Daoy (cell line): ENCODE measurements at regions not wholly inside any gene's neighbourhood (a gene's known extent, or its start where the extent isn't known, plus 50 kb on each side); places are given as distances from the start of the nearest gene placed in this dataset.

Experiments used
- DNase-seq: peaks from one replicate; pipeline ENCODE4 v3.0.0-alpha.2; 2015; ENCODE audit warnings: low read depth

DNA sequence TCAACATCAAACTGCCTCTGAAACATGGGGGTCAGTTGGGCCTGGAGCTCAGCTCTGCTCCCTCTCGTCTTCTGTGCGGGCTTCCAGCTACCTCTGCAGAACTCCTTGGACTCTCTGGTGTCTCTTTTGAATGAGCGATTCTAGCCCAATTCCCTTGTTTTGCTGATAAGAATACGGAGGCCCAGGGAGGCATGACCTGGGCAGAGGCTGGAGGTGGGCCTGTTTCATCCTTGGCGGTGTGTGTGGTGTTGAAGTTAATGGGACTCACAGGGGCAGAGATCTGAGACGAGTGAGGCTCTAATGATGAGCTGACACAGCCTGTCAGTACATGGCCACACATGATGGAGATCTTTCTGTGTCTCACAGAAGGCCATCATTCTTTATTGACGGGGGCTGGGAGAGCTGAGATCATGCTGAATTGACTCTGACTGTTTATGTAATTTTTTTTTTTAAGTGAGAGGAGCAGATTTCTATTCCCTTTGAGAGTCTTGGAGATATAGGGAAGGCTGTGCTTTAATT lies 134.5 kb downstream of the URB2 start:
- DNase-seq: no peak

DNA sequence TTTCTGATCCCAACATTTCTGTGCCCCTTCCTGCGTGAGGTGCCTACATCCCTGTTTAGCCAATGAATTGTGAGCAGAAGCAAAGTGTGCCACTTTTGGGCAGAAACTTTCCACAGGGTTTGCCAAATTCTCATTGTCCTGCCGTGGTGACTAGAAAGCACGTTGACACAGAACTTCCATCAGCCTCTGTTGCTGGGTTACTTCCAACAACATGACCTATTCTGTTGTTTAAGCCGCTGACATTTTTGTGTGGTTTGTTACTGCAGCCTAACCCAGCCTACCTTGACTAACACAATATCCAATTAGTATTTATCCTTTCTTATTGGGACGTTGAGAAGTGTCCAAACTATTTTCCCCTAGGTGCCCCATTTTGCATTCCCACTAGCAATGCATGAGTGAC lies 136.8 kb downstream of the URB2 start:
- no peak for DNase-seq

DNA sequence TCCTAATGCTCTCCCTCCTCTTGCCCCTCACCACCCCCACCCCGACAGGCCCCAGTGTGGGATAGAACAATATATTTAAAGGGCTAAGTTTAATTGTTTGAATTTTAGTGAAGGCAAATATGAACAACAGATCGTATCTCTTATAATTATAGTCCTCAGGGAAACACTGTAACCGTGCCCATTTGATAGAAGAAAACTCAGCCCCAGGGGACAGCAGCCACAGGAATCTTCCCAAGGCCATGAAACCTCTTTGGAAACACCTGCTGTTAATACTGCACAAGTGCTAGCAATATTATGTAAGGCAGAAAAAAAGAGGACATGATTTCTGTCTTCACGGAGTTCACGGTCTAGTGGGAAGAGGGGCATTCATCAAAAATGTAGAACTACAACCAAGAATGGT lies 142.2 kb downstream of the URB2 start:
- DNase-seq: no peak

DNA sequence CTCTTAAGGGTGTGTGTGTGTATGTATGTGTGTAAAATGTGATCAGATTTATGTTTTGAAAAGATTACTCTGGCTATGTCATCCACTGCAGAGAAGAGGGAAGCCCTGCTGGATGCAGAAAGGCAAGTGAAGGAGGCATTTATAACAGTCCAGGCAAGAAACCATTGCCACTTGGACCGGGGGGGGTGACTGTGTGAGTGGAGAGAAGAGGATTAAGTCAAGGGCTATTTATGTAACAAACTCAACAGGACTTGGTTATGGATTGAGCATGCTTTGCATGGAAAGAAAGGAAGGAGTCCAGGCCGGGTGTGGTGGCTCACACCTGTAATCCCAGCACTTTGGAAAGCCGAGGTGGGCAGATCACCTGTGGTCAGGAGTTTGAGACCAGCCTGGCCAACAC lies 143.0 kb downstream of the URB2 start:
- no peak for DNase-seq

DNA sequence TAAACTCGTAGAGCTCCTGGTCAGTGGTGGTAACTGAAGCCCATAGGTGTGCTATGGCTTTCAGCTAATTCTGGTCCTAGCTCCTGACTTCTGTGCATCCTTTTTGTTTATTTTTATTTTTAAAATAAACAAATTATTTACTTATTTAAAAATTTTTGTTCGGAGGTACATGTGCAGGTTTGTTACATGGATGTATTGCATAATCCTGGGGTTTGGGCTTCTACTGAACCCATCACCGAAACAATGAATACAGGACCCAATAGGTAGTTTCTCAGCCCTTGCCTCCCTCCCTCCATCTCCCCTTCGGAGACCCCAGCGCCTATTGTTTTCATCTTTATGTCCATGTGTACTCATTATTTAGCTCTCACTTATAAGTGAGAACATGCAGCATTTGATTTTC lies 143.8 kb downstream of the URB2 start:
- DNase-seq: no peak

DNA sequence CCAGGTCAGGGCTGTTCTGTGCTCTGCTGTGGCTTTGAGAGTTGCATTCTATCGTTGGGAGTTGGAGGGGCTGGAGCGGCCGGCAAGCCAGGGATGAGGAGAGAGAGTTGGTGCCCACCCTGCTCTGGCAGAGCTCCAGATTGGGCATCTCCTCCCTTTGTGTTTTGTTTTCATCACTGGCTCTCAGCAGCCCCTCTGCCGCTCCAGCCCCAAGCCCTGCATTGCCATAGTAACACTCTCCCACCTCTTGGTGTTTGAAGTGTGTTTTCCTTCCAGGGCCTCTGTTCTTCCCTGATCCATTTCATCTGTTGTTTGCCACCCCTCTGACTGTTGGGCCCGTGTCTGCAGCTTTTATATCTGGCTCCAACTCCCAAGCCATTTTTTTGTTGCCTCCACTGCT lies 152.7 kb downstream of the URB2 start:
- DNase-seq: no peak

DNA sequence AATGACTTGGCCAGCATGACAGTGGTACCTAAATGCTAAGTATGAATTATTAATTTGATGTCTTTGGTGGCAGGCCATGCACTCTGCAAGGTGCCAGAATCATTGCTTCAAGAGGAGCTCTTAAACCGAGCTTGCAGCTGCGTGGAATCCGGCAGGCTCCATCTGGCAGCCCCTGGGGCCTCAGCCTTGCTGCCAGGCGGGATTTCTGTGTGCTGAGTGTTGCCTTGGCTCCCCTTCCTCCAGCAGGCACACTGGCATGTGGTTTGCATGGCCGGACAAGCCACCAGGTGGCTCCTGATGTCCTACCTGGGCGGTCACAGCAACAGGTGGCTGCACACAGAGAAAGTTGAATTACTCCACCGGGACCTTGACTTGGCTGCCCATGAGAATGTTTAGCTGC lies 155.4 kb downstream of the URB2 start:
- no peak for DNase-seq

DNA sequence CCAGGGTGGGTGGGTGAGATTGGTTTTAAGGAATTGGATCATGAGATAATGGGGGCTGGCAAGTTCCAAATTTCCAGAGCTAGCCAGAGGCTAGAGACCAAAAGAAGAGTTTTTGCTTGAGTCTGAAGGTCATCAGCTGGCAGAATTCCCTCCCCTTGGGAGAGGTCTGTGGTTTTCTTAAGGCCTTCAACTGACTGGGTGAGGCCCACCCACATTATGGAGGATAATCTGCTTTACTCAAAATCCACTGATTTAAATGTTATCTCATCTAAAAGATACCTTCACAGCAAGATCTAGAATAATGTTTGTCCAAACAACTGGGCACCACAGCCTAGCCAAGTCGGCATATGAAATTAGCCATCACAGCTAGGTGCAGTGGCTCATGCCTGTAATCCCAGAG lies 156.4 kb downstream of the URB2 start:
- no peak for DNase-seq

DNA sequence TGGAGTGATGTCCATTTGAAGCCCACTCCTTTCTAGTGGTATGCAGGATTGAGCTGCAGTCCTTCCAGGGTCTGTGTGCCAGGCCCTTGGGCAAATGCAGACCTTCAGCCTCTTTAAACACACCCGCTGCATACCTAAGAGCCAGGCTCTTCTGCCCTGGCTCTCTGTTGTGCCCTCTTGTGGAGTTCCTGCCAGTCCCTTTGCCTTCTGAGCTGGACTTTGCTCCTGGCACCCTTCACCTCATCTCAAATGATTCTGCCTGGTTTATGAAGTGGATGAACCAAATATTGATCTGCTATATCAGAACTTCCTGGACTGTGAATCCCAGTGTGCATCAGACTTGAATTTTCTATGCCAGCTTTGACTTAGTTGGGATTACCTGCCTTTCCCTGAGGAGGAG lies 158.8 kb downstream of the URB2 start:
- no peak for DNase-seq

DNA sequence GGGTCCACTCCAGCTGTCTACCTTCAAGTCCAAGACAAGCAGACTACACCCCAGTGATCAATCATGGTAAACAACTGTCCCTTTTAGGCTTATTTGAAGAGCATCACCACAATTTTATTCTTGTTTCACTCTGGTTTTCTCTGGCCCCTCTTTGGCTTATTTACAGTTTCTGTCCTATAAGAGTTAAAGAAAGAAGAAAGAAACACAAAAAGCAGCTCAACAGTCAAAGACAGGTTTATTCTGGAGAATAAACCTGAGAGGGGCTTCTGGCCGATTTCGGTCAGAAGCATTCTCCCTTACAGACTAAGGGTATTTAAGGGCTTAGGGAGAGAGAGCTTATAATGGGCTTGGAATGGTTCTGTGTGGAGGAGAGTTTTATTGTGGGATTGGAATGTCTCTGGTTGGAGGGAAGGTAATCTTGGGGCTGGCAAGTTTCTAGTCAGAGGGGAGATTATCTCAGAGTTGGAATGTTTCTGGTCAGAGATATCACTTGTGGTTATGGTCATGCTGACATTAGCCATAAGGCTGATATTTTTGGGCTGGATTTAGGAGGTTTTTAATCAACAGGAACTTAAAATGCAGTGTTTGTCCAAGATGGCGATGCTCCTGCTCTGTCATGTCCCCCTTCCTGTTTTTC lies 161.0 kb downstream of the URB2 start:
- DNase-seq: no peak

DNA sequence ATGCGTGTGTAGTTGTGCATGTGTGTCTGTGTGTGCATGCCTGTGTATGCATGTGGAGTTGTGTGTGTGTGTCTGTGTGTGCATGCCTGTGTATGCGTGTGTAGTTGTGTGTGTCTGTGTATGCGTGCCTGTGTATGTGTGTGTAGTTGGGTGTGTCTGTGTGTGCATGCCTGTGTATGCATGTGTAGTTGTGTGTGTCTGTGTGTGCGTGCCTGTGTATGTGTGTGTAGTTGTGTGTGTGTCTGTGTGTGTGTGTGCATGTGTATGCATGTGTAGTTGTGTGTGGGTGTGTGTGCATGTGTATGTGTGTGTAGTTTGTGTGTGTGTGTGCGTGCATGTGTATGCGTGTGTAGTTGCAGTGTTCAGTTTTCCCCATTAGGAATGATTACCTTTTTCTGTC lies 162.0 kb downstream of the URB2 start:
- no peak for DNase-seq

DNA sequence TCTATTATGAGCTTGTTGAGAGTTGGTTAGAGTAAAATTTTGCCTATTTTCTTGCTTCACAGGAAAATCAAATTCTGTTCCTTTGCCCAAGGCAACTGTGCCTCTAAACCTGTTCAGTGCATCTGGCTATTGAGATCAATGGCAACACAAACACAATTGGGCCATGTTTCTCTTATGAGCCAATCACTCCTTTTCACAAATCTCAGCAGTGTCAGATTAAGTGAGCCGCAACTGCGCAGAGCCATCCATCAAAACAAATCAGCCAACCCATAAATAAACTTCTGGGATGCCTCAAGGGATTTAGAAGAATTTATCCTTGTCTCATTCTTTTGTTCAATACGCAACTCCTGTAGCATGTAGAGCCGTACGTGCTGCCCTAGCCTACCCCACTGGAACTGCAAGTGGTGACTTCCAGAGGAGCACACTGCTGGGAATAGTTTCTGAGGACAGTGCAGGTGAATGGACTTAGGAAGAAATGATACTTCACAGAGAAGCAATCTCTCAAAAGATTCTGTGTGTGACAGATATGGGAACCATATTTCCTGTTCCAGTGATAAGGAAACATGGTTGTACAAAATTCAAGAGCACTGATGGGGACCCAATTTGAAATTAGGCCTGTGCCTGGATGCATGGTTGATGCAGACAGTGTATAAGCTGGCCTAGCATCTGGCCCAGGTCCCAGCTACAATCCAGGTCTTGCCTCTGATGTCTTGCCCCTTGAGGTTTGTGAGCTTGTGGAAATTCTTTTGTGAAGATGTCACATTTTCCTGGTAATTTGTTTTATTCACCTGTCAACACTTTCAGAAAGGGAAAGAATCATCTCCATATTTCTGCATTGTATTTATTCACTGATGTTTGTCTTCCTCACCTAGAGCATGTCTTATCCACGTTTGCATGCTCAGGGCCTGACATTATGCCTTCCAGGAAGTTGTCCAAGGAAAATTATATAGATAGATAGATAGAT lies 166.2 kb downstream of the URB2 start:
- DNase-seq: no peak

DNA sequence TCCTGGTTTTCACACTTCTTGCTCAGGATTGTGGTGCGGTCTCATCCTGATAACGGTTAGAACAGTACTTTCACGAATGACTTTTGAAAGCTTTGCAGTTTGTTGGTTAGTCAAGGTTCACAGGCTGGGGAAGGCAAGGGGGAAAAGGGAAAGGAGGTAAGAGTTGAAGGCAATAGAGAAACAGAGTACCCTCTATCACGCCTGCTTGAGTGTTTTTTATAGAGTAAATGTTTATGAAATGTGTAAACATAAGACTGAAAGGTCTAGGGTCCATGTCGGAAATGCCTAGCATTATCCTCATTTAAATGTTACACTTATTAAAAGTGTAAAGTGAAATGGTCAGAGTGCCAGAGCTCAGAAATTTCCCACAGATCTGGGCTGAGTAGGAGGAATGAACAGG lies 167.4 kb downstream of the URB2 start:
- DNase-seq: no peak

DNA sequence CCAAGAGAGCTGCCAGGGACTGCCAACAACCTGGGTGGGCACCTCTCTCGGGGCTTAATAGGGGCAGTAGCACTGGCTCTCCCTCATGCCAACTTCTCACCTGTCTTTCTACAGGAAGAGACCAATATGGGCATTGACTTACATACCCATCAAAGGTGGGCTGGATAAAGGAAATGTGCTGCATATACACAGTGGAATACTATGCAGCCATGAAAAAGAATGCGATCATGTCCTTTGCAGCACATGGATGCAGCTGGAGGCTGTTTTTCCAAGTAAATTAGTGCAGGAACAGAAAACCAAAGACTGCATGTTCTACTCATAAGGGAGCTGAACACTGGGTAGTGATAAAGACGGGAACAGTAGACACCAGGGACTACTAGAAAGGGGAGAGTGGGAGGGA lies 172.5 kb downstream of the URB2 start:
- DNase-seq: no peak

DNA sequence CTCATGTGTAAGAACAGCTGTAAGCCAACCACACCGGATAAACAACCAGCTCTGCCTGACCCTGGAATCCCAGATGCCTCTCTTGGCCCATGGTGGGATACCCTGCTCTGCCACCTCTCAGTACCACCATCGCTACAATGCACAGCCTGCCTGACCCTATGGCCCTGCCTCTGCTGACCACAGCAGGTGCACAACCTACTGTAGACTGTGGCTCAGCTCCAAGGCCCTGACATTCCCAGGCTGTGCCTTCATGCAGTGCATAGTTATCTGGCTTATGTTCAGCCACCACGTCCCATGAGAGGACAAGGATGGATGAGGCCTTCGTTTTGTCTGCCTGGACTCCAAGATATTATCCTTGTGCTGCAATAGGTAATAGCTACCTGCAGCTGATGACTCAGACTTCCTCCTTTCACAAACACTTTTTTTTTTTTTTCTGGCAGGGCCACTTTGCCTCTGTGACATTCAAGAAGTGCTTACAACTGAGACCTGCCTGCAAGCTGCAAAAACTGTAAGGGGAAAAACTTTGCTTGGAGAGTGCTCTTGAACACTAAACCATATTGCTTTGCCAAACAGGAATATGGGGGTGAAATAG lies 177.7 kb downstream of the URB2 start:
- DNase-seq: no peak

DNA sequence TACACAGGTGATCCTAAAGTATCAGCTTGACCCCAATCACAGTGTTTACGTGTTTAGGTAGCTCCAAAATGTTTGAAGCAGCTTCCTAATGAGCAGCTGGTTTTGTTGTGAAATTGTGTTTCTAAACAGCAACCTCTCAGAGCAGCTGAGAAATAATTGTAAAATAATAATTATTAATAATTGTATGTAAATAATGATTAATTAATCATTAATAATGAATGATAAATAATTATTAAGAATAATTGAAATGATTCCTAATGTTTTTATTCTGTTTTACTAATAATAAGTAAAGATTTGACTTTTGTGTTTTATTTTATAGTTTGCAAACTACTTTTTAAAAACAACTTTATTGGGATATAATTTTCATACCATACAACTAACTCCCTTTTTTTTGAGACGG lies 182.2 kb downstream of the URB2 start:
- DNase-seq: no peak

DNA sequence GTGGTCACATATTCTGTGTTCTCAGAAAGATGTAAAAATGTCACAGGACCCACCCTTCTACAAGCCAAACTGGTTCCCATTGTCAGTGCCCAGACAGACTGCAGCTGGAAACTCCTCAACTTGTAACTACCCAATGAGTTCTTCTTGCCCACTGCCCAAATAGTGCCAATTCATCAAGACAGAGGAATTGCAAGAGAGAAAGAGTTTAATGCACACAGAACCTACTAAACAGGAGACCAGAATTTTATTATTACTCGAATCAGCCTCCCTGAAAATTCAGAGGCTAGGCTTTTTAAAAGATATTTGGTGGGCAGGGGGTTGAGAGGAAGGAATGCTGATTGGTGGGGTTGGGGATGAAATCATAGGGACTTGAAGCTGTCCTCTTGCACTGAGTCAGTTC lies 184.1 kb downstream of the URB2 start:
- no peak for DNase-seq

DNA sequence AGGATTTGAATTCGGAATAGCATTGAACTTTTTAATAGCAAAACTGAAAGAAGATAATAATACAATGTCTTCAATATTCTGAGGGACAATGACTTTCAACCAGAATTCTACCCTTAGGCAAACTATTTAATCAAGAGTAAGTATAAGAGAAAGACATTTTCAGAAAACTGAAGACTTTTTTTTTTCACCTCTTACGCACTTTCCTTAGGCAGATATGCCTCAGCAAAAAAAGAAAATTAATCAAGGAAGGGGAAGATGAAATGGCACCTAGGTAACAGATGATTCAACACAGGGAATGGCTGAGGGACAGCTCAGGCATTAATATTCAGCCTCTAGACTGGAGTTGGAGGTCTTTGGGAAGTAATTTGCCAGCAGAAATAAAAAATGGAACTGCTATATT lies 184.9 kb downstream of the URB2 start:
- no peak for DNase-seq

DNA sequence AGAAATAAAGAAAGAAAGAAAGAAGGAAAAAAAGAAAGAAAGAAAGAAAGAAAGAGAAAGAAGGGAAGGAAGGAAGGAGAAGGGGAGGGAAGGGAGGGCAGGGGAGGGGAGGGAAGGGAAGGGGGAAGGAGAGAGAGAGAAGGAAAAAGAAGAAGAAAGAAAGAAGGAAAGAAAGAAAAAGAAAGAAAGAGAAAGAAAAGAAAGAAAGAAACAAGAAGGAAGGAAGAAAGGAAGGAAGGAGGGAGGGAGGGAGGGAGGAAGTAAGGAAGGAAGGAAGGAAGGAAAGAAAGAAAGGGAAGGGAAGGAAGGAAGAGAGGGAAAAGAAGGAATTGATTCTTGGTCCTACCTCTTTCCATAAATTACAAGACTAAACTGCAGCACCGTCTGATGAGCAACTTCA lies 186.1 kb downstream of the URB2 start:
- DNase-seq: no peak

DNA sequence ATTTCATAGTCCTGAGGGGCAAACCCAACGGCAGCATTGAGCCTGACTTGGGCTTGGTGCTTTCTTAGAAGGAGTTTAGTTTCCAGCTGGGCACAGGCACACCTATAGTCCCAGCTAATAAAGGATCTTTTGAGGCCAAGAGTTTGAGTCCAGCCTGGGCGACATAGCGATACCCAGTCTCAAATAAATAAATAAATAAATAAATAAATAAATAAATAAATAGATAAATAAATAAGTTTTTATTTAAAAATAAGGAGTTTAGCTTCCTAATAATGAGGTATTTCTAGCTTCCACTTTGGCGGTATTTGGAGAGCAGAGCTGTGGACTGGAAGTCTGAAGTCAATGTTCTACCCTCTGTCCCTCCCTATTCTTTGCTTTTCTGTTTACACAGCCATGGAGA lies 186.6 kb downstream of the URB2 start:
- DNase-seq: no peak

DNA sequence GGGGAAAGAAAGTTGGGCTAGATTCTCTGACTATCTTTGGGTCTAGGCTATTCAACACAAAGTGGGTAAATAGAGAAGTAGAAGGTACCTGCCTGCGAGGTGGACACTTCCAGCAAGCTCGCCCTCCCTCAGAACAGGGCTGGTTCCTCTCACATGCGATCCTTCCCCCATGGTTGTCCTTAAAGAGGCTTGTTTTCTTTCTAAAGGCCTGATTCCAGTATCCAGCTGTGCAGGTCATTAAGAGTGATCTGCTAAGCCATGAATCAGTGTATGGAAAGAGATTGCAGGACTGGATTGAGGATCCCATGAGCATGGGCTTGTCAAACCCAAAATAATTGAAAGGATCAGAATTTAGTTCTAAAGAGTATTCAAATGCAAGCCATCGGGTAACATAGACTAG lies 189.0 kb downstream of the URB2 start:
- no peak for DNase-seq

DNA sequence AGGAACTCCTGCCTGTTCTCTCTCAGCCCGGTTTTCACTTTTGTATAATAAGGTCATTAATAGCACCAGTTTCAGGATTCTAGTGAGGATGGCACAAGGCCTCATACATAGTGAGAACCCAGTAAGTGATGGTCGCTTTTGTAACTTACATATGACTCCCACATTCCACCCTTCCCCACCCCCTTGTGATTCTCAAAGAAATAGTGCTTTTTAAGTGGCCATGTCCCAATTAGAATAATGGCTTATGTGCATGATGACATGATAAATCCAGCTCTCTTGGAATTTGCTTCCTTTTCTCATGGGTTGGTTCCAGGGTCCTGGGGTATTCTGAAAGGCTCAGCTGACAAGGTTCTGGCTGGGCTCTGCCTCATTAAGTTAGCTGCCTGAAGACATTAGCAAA lies 189.9 kb downstream of the URB2 start:
- DNase-seq: no peak

DNA sequence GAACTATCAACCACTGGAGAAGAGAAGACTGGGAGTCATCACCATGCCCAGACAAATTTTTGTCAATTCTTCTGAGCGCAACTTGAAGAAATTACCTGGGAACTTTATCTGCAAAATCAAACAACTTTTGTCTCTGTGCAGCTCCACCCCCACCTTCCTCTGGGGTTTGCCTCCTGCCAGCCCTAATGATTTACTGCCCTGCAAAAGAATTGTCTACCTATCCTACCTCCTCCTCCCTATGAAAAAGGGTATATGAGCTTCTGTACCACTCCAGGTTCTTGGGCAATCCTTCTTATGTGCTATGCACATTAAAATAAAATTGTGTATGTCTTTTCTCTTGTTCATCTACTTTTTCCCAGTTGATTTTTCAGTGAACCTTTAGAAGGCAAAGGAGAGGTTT lies 191.9 kb downstream of the URB2 start:
- DNase-seq: no peak
